C1 segment of cervical spinal cord (tissue), 14 donors: ENCODE measurements at regions not wholly inside any gene's neighbourhood (a gene's known extent, or its start where the extent isn't known, plus 50 kb on each side); places are given as distances from the start of the nearest gene placed in this dataset.
"Not testable (repeated sequence)": the region's sequence is repeated elsewhere in the genome, so short reads cannot be mapped to it uniquely, and the experiment has no call there.

Source experiments
- DNase-seq, 14 donors: peaks; one replicate each; lab custom pipeline; 2025; lab: John Stamatoyannopoulos, UW

DNA sequence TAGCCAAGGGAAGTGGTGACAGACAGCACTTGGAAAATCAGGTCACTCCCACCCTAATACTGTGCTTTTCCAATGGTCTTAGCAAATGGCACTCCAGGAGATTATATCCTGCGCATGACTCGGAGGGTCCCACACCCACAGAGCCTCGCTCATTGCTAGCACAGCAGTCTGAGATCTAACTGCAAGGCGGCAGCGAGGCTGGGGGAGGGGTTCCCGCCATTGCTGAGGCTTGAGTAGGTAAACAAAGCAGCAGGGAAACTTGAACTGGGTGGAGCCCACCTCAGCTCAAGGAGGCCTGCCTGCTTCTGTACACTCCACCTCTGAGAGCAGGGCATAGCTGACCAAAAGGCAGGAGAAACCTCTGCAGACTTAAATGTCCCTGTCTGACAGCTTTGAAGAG lies 53.9 kb upstream of the TLL1 start:
- DNase-seq: not testable (repeated sequence)
